NCI-H187 treated with DMSO at 0.1 percent for 48 hours (cell line): ENCODE measurements at regions not wholly inside any gene's neighbourhood (a gene's known extent, or its start where the extent isn't known, plus 50 kb on each side); places are given as distances from the start of the nearest gene placed in this dataset.

Source experiments
- DNase-seq: peaks from one replicate; lab custom pipeline; 2025; lab: John Stamatoyannopoulos, UW

- DNase-seq = no peak
Measured at GRCh38 chr21:16751695-16752474, 761.0 kb upstream of the CXADR start.

DNA sequence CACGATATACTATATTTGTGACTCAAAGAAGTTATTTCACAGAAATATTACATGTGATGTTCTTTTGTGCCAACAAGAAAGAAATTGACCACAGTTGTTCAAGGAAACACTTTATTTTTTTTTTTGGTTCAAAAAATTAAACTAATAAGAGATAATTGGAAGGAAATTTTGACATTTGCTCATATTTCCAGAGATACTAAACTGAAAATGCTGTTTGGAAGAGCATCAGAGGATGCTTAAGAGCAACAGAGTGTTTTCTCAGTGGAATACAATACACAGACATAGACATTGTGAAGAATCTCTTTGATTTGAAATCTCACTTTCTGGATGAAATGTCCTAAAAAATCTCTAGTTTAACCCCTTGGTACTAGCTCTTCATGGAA is 760.4 kb upstream of the CXADR start:
- no peak for DNase-seq

DNA sequence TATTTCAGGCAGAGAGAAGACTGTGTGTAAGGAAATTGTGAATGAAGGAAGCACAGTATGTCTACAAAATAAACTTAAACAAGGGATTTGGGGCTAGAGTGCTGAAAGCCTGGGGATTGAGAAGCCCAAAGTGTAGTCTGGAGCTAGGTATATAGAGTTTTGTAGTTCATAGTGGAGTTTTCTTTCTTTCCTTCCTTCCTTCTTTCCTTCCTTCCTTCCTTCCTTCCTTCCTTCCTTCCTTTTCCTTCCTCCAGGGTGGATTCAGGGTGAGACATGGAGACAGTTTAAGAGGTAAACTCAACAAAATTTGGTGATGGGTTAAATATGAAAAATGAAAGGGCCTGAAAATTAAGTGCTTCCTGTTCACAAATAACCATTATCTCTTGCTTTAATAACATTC is 757.8 kb upstream of the CXADR start:
- DNase-seq = no peak

GRCh38 chr21:16767201-16767600 is 745.6 kb upstream of the CXADR start:
- no peak for DNase-seq

DNA sequence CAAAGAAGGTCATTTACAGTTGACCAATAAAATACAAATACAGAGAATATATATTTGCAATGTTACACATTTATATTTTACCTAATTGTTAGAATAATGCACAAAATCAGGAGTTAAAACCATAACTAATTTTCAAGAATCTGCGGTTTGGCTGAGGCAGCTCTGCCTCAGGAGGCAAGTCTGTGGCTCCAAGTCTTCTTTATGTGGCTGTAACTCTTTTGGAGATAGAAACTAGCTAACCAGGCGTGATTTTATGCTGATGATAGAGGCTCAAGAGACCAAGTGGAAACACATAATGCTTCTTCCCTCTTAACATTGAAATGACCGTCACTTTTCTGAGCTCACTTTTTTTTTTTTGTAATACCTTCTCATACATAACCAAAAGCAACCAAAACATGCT is 744.7 kb upstream of the CXADR start:
- no peak for DNase-seq

DNA sequence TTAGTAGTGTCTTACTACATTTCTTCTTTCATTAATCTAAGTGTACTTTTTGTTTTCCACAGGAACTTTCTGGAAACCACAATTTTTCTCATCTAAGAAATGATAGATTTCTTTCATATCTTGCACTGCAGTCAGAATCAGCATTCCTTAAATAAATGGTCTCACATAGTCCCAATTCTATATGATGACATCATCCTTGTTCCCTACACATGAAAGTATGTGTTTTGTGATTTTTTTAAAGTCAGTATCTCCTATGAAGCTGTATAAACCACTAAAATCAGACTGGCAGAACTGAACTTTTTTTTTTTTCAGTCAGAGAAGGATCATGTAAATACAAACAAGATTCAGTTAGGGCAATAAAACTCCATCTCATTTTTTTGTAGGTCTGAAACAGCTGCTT is 742.6 kb upstream of the CXADR start:
- DNase-seq = no peak

DNA sequence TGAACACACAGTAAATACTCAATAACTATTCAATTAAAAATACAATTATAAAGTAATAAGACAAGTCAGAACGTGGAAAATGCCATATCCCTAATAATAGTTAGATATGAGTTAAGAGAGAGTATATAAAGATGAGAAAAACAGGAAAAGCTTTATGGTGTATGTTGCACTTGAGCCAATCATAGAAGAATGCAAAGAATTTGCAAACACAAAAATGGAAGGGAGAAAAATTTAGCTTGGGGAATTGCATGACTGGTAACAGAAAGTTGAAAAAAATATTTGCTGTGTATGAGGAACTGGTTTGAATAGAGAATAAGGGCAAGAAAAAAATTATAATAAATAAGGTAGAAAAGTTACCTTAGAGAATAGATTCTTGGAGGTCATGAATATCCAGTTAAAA is 739.6 kb upstream of the CXADR start:
- no peak for DNase-seq

DNA sequence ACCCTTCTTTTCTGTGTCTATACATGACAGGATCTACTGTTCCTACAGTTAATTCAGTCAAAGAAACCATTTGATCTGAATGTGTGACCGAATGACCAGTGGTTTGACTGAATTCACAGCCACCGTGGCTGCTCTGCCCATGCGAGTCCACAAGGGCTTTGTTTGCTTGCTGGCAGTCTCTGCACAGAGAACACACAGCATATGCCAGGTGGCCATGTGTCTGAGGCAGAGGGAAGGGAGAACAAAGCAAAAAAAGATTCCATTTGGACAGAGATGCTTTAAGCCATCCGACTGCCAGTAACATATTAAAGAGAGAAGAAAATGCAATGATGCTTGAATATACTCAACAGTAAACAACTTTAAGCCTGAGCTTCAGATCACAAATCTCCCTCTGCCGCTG is 737.8 kb upstream of the CXADR start:
- no peak for DNase-seq

DNA sequence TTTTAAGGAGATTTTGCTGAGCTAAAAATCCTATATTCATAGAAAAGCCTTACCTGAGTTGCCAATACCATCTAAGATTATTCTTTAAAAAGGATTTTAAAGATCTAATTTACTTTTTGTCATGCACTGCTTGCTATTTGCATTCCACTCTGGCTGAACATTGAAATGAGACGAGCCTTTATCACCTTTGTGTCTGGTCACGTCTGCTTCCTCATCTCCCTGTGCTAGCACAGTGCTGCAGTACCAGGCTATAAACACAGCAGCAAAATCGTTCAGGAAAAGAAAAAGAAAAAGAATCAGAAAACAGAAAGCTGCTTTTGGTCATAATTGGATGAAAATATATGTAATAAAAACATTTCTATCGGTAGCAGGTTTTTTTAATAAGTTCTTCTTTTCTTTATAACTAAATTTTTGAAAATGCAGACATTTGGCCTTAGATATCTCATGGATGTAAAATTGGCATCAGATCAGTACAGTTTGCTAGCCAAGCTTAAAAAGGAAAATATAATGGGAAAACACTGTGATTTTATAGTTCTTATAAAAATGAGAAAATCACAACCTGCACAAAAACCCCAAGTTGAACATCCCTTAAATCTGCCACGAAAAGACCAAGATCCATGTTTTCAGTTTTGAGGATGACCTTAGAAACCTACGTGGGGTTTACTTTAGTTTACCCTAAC is 735.7 kb upstream of the CXADR start:
- no peak for DNase-seq

DNA sequence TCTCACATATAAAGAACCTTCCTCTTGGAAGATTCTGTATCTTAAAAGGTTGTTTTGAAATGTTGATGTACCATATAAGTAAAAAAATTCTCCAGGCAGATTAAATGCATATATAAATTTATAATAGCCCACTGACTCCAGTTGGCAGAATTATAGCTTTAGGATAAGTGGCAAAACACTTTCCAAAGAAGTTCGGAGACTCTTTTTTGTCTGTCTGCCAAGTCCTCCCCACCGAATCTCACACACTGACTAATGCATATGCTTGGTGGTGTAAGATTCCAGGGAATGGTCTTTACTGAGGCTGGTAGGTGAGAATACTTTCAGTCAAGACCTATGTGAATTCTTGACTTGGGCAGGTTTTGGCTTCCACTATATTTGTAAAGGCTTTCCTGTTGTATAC is 724.3 kb upstream of the CXADR start:
- no peak for DNase-seq

GRCh38 chr21:16789636-16790035 is 723.2 kb upstream of the CXADR start:
- DNase-seq = no peak

- DNase-seq = no peak
Measured at GRCh38 chr21:16792101-16792500, 720.7 kb upstream of the CXADR start.

DNA sequence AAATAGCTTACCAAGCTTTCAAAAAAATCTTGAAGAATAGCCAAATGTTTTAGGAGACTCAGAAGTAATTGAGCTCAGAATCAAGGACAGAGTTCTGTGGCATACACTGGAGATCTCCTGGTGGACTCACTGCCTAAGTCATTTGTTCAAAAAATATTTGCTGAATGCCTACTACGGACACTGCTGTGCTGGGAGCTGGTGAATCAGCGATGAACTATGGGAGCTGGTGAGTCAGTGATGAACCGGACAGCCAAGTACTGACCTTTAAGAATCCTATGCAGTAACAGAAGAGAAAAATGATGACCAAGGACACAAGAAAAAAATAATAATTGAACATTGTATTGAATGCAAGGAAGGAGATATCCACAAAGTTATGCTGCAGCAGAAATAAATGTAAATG is 717.9 kb upstream of the CXADR start:
- DNase-seq = no peak

GRCh38 chr21:16796776-16797175 is 716.1 kb upstream of the CXADR start:
- DNase-seq = no peak

- no peak for DNase-seq
Measured at GRCh38 chr21:16797540-16797939, 715.3 kb upstream of the CXADR start.

DNA sequence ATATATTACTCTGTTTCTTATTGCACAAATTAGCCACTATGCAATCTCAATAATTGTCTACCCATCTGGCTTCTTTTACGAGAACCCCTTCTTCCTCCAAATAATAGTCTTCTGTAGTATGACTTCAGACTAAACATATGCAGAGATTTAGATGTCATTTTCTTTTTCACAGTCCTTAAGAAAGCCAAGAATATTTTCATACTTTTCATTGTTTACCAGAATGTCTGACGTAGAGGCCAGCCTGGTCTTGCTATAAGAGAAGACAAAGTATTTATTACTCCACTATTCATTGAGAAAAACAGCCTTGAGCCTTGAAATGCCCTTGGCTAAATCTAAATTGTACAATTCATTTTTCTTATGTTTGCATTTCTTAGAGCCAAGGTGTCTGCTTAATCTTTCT is 714.9 kb upstream of the CXADR start:
- DNase-seq = no peak

DNA sequence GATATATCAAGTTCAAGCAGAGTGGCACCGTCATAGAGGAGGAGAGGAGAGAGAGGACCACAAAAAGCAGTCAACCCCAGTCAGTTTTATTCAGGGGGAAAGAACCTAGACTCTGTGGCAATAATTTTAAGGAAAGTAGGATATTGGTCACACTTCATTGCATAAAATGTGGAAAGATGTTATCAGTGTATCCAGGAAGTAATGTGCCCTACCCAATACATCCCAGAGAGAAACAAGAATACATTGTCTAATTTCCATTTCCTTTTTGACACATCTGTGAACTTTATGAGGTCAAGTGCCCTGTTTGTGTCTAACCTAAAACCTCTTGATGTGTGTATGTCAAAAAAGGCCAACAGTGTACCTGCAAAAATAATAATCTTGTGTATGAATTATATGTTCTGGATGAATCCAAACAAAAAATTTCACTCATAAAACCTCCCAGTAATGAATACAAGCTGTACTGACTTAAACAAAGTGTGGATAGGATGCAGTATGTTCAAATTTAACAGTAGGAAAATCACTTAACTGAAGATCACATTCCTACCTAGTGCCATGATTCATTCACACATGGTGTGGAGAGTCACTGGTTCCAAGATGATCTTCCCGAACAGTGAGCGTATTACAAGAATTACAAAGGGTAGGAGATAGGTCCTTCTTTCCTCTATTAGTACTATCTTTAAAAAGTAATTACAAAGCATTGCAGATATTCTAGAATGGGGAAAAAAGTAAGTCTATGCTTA is 712.1 kb upstream of the CXADR start:
- DNase-seq = no peak

DNA sequence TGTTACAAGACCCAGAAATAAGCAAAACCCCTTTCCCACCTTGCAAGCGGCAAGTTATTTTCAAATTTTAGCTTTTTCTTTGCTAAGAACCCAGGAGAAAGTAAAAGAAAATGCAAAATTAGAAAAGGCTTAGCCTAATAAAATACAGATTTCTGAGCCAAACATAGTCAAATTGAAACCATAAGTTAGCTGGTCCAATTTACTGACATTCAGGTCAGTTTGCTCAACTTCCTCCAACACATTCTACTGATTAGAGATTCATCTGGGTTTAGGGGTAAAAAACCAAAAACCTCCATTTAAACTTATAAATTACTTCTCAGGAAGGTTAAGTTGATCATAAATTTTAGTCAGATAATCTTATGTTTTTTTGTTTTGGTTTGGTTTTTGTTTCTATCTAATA is 701.8 kb upstream of the CXADR start:
- DNase-seq = no peak

- no peak for DNase-seq
Measured at GRCh38 chr21:16811970-16812369, 700.9 kb upstream of the CXADR start.

GRCh38 chr21:16815243-16815642 is 697.6 kb upstream of the CXADR start:
- no peak for DNase-seq

DNA sequence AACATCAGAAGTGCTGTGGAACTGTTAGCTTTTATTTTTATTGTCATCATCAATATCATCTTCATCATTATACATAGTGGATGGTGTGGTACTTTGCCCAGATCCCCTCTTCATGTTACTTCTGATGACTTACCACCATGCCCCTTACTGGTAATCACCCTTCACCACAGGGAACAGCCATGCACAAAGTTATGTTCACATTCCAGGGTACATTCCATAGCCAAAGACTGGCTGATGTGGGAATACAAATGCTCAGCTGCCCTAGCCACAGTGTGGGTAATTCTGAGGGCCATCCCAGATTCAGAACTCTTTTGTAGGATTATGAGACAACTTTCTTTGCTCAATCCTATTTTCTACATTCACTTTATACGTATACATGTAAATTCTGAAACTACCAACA is 691.3 kb upstream of the CXADR start:
- no peak for DNase-seq

- no peak for DNase-seq
Measured at GRCh38 chr21:16829532-16829931, 683.3 kb upstream of the CXADR start.

DNA sequence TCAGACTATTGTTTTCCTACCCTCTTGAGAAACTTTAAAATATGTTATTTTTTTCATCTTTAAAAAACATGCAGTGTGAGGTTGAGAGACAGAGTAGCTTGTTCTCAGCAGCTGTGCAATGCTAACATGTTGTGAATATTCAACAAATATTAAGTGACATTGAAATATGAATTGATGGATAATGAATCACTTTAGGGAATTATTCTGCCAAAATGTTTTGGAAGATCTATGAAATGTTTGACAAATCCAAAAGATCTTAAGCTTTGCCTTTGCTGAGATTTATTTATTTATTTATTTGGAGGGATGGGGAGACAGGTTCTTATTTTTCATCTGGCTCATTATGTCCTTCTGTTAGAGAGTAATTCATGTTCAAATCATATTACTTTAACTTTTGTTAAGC is 680.1 kb upstream of the CXADR start:
- DNase-seq = no peak
